ENCODE measurements at regions not wholly inside any gene's neighbourhood (a gene's known extent, or its start where the extent isn't known, plus 50 kb on each side); places are given as distances from the start of the nearest gene placed in this dataset.

- Mint-ChIP-seq H3K27me3 (ENCODE audit: unreplicated experiment) (no peaks in the 10 kb centered on the region), H3K27ac (ENCODE audit: unreplicated experiment) (no peak overlapping the region), H3K36me3 (ENCODE audit: unreplicated experiment) (no peaks in the 10 kb centered on the region), H3K4me3 (ENCODE audit: unreplicated experiment) (no peak overlapping the region), H3K9me3 (ENCODE audit: unreplicated experiment) (no peaks in the 10 kb centered on the region), H3K4me1 (ENCODE audit: low read depth, unreplicated experiment) (no peaks in the 10 kb centered on the region)
- TF ChIP-seq CTCF (IDR thresholded peaks at IDR 0.05; ENCODE audit: partially characterized antibody, unreplicated experiment), result no peak
- no peak for DNase-seq
Measured at GRCh38 chr7:18313965-18314364, 181.6 kb upstream of the HDAC9 start.

DNA sequence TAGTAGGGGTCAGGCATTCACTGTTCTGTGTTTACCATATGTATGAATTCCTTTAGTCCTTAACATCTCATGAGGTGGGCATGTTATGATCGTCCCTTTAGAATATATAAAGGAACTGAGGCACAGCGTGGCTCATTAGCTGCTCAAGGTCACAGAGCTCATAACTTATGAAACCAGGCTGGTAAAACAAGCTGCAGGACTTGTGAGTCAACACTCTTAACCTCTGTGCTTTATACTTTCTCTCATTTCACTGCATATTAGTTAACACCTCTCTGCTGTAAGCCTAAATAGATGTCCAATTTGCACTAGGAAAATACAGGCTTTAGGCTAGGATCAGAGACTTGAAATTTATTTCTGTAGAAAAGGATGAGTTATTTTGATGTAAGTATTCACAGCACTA is 180.3 kb upstream of the HDAC9 start:
- no peaks in the 10 kb centered on the region for H3K27me3 Mint-ChIP-seq (ENCODE audit: unreplicated experiment)
- H3K9me3 Mint-ChIP-seq (ENCODE audit: unreplicated experiment), result no peaks in the 10 kb centered on the region
- no peaks in the 10 kb centered on the region for H3K4me1 Mint-ChIP-seq (ENCODE audit: low read depth, unreplicated experiment)
- no peaks in the 10 kb centered on the region for H3K36me3 Mint-ChIP-seq (ENCODE audit: unreplicated experiment)
- no peak for TF ChIP-seq CTCF (IDR thresholded peaks at IDR 0.05; ENCODE audit: partially characterized antibody, unreplicated experiment)
- H3K4me3 Mint-ChIP-seq (ENCODE audit: unreplicated experiment), result no peak overlapping the region
- no peak overlapping the region for H3K27ac Mint-ChIP-seq (ENCODE audit: unreplicated experiment)
- no peak for DNase-seq

GRCh38 chr7:18317941-18318340 is 177.6 kb upstream of the HDAC9 start:
- TF ChIP-seq CTCF (IDR thresholded peaks at IDR 0.05; ENCODE audit: partially characterized antibody, unreplicated experiment), result no peak
- H3K4me3 Mint-ChIP-seq (ENCODE audit: unreplicated experiment), result no peak overlapping the region
- H3K36me3 Mint-ChIP-seq (ENCODE audit: unreplicated experiment), result no peaks in the 10 kb centered on the region
- DNase-seq, result no peak
- H3K4me1 Mint-ChIP-seq (ENCODE audit: low read depth, unreplicated experiment), result no peaks in the 10 kb centered on the region
- no peaks in the 10 kb centered on the region for H3K9me3 Mint-ChIP-seq (ENCODE audit: unreplicated experiment)
- H3K27me3 Mint-ChIP-seq (ENCODE audit: unreplicated experiment), result no peaks in the 10 kb centered on the region
- no peak overlapping the region for H3K27ac Mint-ChIP-seq (ENCODE audit: unreplicated experiment)

- Mint-ChIP-seq H3K9me3 (ENCODE audit: unreplicated experiment) (peaks cover 1% of the 10 kb centered on the region), H3K4me1 (ENCODE audit: low read depth, unreplicated experiment) (no peaks in the 10 kb centered on the region), H3K4me3 (ENCODE audit: unreplicated experiment) (no peak overlapping the region), H3K27me3 (ENCODE audit: unreplicated experiment) (no peaks in the 10 kb centered on the region), H3K36me3 (ENCODE audit: unreplicated experiment) (no peaks in the 10 kb centered on the region), H3K27ac (ENCODE audit: unreplicated experiment) (no peak overlapping the region)
- DNase-seq, result no peak
- no peak for TF ChIP-seq CTCF (IDR thresholded peaks at IDR 0.05; ENCODE audit: partially characterized antibody, unreplicated experiment)
Measured at GRCh38 chr7:18320422-18320821, 175.1 kb upstream of the HDAC9 start.

DNA sequence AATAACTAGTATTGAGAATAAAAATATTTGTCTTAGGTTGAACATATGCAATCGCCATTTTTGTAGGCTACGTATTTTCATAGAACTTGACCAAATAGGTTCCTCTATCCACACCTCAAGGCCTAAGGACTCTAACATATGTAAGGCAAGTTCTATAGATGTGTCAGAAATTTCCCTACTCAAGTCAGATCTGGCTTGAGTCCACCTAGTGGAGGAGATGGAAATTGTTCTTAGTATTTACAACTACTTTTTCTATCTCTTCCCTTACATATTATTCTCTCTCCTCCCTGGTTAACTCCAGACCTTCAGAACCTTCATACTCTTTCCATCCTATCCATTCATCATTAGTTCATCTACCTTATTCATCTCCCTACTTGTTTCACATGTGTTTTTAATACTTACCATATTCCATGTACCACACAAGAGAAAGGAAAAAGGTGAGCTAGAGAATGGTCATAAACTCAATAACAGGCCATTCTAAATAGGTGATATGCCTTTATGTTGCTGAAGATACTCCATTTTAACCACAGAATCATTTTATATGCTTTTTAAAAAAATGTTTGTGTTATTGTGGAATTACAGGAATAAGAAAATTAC is 174.5 kb upstream of the HDAC9 start:
- no peak for DNase-seq
- Mint-ChIP-seq H3K27me3 (ENCODE audit: unreplicated experiment) (no peaks in the 10 kb centered on the region), H3K27ac (ENCODE audit: unreplicated experiment) (no peak overlapping the region), H3K9me3 (ENCODE audit: unreplicated experiment) (peaks cover 1% of the 10 kb centered on the region), H3K36me3 (ENCODE audit: unreplicated experiment) (no peaks in the 10 kb centered on the region), H3K4me1 (ENCODE audit: low read depth, unreplicated experiment) (no peaks in the 10 kb centered on the region), H3K4me3 (ENCODE audit: unreplicated experiment) (no peak overlapping the region)
- TF ChIP-seq CTCF (IDR thresholded peaks at IDR 0.05; ENCODE audit: partially characterized antibody, unreplicated experiment), result peak; percentile 88

Measured in glutamatergic neuron (in vitro differentiated cells).